Tibial nerve (tissue), 3 donors: ENCODE measurements at regions not wholly inside any gene's neighbourhood (a gene's known extent, or its start where the extent isn't known, plus 50 kb on each side); places are given as distances from the start of the nearest gene placed in this dataset.

ENCODE experiments used
- CTCF ChIP-seq, 5 experiments: fragments of 200-600 bp in 3 of 5; fragments of 450-650 bp in 2 of 5; sonication (generic) in 3 of 5; IDR thresholded peaks; one replicate each; pipeline ENCODE4 v1.5.1; 2016 to 2019; ENCODE audit warnings: antibody characterized with exemption in 5 of 5, mild to moderate bottlenecking in 3 of 5, moderate library complexity in 2 of 5
- POLR2A ChIP-seq, 2 donors: fragments of 450-650 bp; IDR thresholded peaks; one replicate each; pipeline ENCODE4 v1.6.1; 2017; ENCODE audit warnings: antibody characterized with exemption in 2 of 2, mild to moderate bottlenecking in 2 of 2, moderate library complexity in 2 of 2

- no peak for TF ChIP-seq CTCF (IDR thresholded peaks at IDR 0.05)
- TF ChIP-seq POLR2A (IDR thresholded peaks at IDR 0.05), result no peak
These were observed 115.8 kb downstream of the NHLRC3 start for GRCh38 chr13:39154041-39154440.
